ENCODE measurements at regions not wholly inside any gene's neighbourhood (a gene's known extent, or its start where the extent isn't known, plus 50 kb on each side); places are given as distances from the start of the nearest gene placed in this dataset.

- Histone ChIP-seq H3K4me3 (no peak overlapping the region), H3K9me2 (replicated peaks; ENCODE audit: insufficient read depth) (no peaks in the 10 kb centered on the region), H3K27me3 (no peaks in the 10 kb centered on the region), H3K27ac (peak overlapping the region; percentile 19), H3K4me2 (no peak overlapping the region), H2AFZ (no peak overlapping the region), H3K79me2 (no peaks in the 10 kb centered on the region), H4K20me1 (ENCODE audit: insufficient read depth, poor library complexity, severe bottlenecking) (no peaks in the 10 kb centered on the region), H3K4me1 (ENCODE audit: insufficient read depth) (no peaks in the 10 kb centered on the region), H3K36me3 (replicated peaks; ENCODE audit: insufficient read depth, low read depth) (no peaks in the 10 kb centered on the region), H3K9me3 (ENCODE audit: low read depth) (no peaks in the 10 kb centered on the region)
- no peak for DNase-seq (ENCODE audit: low spot score)
- WGBS (ENCODE audit: low lambda C conversion rate, missing lambda C conversion rate) = 71% methylated on average over 3 of the region's 3 CpGs
- TF ChIP-seq CTCF (IDR thresholded peaks at IDR 0.05; ENCODE audit: poor library complexity) (no peak), EZH2 (IDR thresholded peaks at IDR 0.05; ENCODE audit: borderline replicate concordance) (no peak), EZH2phosphoT487 (IDR thresholded peaks at IDR 0.05; ENCODE audit: low read depth, severe bottlenecking, unreplicated experiment) (no peak)
Observed at GRCh38 chr3:159872374-159873109, 116.1 kb upstream of the IL12A start.

DNA sequence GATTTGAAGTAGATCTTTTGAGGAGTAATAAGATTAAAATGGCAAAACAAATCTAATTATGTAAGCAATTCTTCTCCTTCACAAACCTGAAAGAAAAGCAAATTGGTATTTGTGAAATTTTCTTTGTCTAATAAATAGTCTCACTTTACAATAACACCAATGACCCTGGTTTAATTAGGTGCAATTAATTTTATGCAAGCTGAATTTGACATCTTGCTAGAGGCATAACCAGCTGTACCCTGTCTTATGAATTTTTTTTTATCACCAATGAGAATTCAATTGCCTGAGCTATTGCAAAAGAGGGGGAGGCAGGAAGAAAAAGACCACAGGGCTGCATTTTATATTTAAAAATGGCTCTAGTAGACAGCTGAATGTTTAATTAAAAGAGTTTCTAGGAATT lies 113.5 kb upstream of the IL12A start:
- no peaks in the 10 kb centered on the region for H3K4me1 ChIP-seq (ENCODE audit: insufficient read depth)
- no peaks in the 10 kb centered on the region for H3K27me3 ChIP-seq
- H3K9me2 ChIP-seq (replicated peaks; ENCODE audit: insufficient read depth) = no peaks in the 10 kb centered on the region
- no peak overlapping the region for H3K27ac ChIP-seq
- no peaks in the 10 kb centered on the region for H4K20me1 ChIP-seq (ENCODE audit: insufficient read depth, poor library complexity, severe bottlenecking)
- no peak for DNase-seq (ENCODE audit: low spot score)
- H3K4me2 ChIP-seq = no peak overlapping the region
- no peaks in the 10 kb centered on the region for H3K36me3 ChIP-seq (replicated peaks; ENCODE audit: insufficient read depth, low read depth)
- TF ChIP-seq EZH2phosphoT487 (IDR thresholded peaks at IDR 0.05; ENCODE audit: low read depth, severe bottlenecking, unreplicated experiment) (no peak), CTCF (IDR thresholded peaks at IDR 0.05; ENCODE audit: poor library complexity) (no peak), EZH2 (IDR thresholded peaks at IDR 0.05; ENCODE audit: borderline replicate concordance) (no peak)
- H3K79me2 ChIP-seq = no peaks in the 10 kb centered on the region
- no peak overlapping the region for H3K4me3 ChIP-seq
- no peak overlapping the region for H2AFZ ChIP-seq
- H3K9me3 ChIP-seq (ENCODE audit: low read depth) = no peaks in the 10 kb centered on the region

DNA sequence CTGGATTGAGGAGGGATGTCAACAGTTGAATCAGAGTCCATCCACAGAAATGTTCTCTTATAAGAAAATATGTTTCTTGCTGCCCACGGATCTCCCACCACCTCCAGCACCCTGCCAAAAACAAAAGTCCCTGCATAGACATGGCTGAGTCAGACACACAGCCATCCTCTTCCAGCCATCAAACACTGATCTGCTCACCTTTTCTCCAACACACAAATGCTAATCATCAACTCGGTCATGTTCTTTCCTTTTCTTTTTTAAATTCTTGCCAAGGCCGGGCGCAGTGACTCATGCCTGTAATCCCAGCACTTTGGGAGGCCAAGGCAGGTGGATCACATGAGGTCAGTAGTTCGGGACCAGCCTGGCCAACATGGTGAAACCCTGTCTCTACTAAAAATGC lies 110.7 kb upstream of the IL12A start:
- DNase-seq (ENCODE audit: low spot score) = no peak
- Histone ChIP-seq H3K4me2 (no peak overlapping the region), H3K79me2 (no peaks in the 10 kb centered on the region), H3K4me3 (no peak overlapping the region), H4K20me1 (ENCODE audit: insufficient read depth, poor library complexity, severe bottlenecking) (no peaks in the 10 kb centered on the region), H3K27me3 (no peaks in the 10 kb centered on the region), H2AFZ (no peak overlapping the region), H3K36me3 (replicated peaks; ENCODE audit: insufficient read depth, low read depth) (no peaks in the 10 kb centered on the region), H3K27ac (no peak overlapping the region), H3K9me3 (ENCODE audit: low read depth) (no peaks in the 10 kb centered on the region), H3K9me2 (replicated peaks; ENCODE audit: insufficient read depth) (no peaks in the 10 kb centered on the region), H3K4me1 (ENCODE audit: insufficient read depth) (no peaks in the 10 kb centered on the region)
- 87% methylated on average over 5 of the region's 5 CpGs for WGBS (ENCODE audit: low lambda C conversion rate, missing lambda C conversion rate)
- TF ChIP-seq CTCF (IDR thresholded peaks at IDR 0.05; ENCODE audit: poor library complexity) (no peak), EZH2 (IDR thresholded peaks at IDR 0.05; ENCODE audit: borderline replicate concordance) (no peak), EZH2phosphoT487 (IDR thresholded peaks at IDR 0.05; ENCODE audit: low read depth, severe bottlenecking, unreplicated experiment) (no peak)

Data from hepatocyte (in vitro differentiated cells).